ENCODE measurements at regions not wholly inside any gene's neighbourhood (a gene's known extent, or its start where the extent isn't known, plus 50 kb on each side); places are given as distances from the start of the nearest gene placed in this dataset.

DNA sequence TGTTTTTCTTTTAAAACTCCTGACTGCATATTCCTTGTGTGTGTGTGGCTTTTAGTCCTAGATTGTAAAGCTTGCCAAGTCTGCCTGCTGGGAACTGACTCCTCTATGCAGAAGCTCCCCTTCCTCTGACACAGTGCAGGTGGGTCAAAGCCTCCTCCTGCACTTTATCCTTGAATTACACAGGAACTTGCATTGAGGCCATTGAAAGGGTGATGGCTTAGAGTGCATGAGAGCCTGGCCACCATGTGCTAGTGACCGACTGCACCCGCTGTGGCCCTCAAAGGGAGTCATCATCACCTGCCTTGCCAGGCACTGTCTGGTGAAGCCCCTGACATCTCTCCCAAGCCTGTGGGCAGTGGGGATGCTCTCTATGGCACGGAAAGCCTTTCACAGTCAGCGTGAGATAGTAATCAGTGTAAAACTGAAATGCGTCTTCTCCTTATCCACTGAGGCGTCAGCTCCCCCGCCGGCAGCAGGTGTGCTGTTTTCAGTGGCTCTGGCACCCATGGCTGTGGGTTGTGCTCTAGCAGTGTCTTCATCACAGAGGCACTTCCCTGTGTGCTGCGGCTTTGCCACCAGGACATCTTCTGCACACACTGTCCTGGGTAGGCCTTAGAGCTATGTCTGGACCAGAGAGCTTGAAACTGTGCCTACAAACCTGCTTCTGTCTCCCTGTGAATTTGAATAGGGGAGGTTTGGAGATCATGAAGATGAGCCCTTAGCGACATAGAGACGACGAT is 87.9 kb downstream of the THBS2 start:
- no peak for ATAC-seq

DNA sequence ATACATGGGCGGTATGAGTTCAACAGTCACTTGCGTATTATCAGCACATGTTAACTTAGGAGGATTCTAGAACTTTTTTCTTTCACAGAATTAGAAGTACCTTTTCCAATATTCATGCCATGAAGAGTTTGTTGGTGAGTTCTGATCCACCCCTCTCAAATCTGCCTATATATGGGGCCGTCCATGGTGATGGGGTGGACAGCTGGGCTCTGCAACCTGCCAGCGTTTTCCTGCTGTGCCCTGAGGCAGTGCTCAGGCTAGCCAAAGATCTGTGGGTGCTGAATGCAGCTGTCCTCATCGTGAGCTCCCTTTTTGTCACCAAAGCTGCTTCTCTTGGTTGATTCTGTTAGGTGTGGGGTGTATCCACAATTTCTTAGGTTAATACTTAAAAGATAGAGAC is 88.7 kb downstream of the THBS2 start:
- no peak for ATAC-seq

DNA sequence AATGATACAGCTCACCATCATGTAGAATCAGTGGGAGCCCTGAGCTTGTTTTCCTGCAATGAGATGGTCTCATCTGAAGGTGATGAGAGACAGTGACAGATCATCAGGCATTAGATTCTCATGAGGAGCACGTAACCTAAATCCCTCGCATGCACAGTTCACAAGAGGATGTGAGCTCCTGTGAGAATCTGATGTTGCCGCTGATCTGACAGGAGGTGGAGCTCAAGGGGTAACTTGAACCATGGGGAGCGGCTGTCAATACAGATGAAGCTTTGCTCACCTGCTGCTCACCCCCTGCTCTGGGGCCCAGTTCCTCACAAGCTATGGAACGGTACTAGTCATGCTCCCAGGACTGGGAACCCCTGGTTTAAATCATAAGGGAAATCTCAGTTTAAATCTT is 89.2 kb downstream of the THBS2 start:
- no peak for ATAC-seq

DNA sequence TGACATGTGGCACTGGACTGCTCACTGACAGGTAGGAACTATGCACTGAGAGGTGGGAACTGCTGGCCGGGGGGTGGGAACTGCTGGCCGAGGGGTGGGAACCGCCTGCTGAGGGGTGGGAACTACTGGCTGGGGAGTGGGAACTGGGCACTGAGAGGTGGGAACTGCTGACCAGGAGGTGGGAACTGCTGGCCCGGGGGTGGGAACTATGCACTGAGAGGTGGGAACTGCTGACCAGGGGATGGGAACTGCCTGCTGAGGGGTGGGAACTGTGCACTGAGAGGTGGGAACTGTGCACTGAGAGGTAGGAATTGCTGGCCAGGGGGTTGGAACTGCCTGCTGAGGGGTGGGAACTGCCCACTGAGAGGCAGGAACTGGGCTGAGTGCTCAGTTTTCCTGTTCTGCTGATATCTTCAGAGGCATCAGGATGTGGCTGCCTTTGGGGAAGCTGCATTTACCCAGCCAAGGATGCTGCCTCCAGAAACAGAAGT is 90.2 kb downstream of the THBS2 start:
- no peak for ATAC-seq

DNA sequence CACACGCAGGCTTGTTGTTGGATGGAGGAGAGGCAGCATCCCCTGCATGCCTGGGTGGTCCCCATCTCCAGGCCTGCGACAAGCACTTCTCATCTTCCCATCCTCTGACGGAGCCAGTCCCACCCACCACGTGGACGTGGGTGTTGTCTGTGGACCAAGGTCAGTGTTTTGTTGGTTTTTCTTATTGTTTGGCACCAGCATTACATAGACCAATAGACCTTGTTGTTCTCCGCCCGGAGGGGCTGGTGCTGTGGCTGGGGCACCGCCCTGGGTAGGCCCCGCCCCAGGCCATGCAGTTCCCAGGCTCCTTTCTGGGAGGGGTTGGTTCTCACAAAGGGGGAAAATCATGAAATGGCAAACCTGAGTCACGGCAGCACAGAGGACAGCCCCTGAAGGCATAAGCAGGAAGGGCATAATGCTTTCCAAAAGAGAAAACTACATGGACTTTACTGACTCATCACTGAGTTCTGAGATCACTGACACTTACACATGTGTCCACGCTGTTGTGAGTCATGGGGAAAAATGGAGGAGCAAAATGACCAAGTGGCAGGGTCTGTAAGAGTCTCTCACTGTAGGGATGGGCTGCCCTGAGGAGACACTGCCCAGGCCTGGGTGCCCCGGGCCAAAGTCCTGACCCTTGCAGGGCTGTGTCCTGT is 90.8 kb downstream of the THBS2 start:
- peak in 1 of 2 donors; percentile 27 for ATAC-seq

DNA sequence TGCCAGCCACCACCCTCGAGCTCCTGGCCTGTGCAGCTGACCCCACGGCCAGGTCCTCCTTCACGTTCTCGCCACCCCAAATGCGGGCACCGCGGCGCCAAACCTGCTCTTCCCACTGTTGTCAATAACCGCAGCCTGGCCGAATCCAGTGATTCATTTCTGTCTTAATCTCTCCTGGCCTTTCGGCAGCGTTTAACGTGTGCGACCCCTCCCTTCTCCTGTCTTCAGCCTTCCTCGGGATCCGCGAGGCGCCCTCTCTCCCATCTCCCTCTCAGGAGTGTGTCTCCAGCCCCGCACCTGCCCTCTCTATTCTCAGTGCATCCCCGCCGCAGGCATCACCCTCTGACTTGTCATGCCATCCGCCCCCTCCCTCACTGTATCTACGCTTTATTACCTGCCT is 91.4 kb downstream of the THBS2 start:
- ATAC-seq: no peak

DNA sequence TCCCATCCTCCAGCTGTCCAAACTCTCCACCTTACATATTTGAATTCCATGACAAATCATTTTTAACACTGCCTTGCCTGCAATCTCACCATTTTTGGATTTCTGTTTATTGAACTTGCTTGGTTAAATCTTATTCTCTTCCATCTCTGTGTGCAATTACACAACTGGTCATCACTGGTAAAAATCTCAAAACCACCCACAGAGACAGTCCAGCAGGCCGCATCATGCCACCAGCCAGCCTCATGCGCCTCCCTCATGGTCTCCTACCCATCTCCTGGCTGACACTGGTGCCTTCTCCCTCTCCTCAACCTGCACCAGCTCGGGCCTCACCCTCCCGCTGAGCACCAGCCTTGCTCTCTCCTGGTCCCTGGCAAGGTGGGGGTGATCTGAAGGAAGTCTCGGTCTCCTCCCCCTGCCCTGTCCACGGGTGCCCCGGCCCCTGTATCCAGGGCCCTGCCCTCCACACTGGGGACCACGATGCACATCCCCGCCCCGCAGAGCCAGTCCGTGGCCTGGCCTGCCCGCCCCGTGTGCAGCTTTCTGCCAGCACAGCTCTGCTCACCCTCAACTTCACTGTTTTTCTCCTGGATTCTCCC is 92.0 kb downstream of the THBS2 start:
- no peak for ATAC-seq

DNA sequence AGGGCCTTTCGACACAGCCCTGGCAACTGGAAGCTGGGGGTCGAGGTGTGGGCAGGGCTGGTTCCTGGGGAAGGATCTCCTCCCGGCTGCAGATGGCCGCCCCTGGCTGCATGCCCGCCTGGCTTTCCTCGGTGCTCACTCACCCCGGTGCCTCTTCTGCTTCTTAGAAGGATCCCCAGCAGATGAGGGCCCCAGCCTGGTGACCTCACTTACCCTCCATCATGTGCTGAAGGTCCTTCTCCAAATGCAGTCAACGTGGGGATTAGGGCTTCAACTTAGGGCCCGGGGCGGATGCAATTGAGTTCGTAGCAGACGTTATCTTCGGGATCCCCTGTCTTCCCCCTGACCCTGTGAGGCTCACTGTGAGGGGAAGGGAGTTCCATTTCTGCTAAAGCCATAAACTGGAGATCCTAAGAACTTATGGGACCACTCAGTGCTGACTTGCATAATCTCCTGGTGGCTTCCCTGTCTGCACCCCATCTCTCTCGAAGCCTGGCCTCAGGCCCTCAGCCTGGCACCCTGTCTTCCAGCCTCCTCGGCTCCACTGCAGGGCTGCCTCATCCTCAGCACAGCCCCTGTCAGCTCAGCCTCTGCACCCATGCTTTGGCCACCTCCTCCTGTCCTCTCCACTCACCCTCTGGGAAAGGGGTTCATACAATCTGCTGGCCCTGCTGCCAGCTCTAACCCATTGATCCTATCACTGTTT is 92.6 kb downstream of the THBS2 start:
- no peak for ATAC-seq

DNA sequence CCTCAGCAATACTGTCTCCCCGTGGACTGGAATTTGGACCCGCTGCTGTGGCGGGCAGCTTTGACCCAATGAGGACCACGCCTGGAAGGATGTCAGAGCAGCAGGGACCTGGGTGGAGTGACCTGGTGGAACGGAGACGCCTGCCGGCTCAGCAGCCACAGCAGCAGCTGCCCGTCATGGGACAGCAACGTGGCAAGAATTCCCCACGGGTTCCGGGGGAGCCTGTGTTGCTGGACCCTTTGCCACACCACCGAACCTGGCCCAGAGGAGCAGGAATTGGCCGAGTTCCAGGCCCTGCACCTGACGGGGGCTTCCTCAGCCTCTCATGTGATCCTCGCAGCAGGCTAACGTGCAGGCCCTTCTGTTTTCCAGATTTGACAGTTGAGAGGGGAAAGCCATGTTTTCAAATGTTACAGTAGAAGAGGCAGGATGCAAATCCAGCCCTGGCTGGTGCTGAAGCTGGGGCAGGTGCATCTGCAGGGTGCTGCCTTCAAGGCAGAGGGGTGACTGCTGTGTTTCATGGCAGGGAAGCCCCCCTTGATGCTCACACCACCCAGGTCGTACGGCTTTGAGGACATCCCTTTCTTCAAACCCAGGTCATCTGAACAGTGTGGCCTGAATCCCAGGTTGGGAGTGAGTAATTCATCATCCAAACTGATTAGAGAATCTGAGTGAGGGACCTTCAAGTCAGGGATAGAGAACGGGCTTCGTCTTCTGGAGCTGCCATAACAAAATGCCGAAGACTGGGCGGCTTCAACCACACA is 93.4 kb downstream of the THBS2 start:
- ATAC-seq: no peak

DNA sequence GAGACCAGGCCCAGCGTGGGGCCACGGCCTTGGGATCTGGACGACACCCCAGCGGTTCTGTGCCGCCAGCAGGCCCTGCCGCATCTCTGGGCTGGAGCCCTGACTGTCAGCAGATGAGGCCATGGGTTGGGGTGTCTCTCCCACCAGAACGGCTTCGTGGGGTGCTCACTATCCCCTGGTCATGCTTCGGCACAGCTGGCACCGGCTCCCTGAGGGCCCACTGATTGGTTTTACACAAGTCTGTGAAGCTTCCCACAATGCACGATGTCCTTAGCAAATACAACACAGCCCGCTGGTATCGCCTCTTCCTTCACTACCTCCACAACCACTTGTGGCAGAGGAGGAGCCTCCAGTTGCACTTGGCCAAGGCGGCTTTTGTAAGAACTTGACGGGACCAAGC is 94.3 kb downstream of the THBS2 start:
- ATAC-seq: no peak

DNA sequence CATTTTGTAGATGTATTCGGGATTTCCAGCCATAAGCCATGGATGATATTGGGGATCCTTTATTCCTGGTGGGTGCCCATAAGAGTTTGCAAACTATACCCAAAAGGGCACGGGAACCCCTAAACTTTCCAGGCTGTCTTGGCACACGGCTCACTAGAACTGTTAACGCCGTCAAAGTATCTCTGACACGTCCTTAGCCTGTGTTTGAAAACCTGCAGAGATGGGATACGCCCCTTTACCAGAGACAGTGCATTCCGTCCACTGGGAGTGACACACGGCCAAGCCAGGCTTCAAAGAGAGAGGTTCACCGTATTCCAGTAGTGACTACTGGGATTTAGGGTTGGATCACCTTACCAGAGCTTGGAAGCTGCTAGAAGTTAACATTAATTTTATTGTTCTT is 95.0 kb downstream of the THBS2 start:
- no peak for ATAC-seq

DNA sequence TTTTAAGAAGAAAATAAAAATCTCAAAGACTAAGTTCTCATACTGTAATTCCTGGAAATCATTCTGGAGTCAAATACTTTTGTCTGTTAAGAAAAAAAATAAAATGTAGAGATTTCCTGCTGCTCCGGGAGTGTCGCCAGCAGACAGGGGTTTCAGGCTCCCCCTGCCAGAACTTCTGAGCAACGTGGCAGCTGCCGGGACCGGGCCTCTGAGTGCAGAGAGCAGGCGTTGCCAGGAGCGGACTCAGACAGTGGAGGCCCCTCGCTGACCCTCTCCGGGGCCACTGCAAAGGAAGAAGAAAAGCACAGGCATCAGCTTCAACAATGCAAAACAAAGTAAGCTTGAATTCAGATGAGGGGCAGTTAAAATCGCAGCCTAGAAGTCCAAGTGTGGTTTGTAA is 95.5 kb downstream of the THBS2 start:
- no peak for ATAC-seq

DNA sequence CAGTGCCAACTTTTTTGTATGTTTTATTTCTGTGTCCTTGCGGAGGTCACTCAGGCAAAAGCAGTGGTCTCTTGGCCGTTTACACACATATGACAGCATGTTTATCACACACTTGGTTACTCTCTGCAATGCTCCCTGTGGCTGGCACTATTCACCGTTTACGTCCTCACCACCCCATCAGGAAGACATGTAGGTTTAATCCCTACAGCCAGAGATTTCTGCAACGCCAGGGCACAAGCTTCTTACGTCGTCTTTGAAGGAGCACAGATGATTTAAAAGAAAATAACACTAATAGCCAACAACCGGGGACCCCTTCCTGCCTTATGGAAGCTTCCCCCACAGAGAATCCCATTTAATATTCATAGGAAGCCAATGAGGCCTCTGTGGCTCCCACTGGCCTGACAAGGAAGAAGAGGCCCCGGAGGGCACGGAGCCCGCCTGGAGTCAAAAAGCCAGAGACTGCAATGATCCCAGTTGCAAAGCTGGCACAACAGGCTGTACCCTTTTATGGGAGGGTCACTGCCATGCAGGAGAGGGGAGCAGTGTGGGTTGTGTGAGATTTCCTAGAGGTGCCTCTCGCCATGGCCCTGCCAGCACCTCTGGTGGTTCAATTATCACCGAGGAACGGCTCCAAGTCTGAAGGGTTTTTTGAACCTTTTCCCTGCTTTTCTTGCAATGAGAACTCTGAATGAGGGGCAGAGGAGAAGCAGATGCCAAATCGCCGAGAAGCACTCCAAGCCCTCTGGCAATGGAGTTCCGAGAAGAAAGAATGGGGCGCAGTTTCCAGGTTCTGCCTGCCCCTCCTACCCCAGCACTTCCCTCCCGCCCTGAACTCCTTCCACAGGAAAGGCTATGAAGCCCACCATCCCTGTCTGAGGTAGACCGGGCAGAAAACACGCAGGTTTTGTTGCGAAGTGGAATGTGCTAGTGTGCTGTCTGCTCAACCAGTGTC is 96.2 kb downstream of the THBS2 start:
- no peak for ATAC-seq

DNA sequence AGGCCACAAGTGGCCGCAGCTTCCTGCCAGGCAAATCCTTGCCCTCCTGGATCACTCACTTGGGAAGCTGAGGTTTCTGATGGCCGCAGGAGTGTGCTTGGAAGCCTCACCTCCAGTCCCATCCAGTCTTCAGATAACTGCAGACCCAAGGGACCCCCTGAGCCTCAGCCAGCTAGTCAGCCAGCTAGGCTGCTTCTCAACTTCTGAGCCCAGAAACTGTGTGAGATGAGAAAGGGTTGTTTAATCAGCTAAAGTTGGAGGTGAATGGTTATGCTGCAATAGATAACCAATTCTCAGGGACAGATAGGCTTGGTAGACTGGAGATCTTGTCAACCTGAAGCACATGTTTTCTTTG is 96.9 kb downstream of the THBS2 start:
- ATAC-seq: no peak

DNA sequence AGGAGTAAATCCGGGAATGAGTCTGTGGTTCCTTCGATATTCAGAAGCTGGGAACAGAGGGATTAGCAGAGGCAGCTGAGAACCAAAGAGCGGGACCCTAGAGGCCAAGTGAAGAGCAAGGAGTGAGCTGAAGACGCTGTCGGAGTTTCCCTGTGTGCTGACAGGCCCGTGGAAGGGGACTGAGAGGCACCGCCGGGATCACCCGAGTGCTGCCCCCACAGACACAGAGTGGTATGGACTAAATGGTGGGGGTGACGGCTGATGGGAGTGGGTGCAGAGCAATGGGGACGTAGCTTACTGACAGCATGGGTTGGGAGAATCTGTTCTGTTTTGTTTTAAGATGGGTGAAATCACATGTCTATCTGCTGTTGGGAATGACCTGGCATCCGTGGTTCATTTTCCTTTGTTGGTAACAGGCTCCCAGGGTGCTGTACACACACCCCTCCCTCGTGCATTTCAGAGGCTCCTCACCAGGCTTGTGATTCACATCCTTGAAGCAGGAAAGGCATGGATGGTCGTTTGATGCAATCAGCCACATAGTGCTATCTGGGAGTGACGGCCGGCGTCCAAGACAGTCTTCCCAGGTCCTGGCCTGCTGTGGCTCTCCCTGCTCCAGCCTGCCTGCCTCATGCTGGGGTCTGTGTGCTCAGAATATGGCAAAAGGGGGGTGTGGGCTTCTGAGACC is 97.4 kb downstream of the THBS2 start:
- ATAC-seq: no peak

DNA sequence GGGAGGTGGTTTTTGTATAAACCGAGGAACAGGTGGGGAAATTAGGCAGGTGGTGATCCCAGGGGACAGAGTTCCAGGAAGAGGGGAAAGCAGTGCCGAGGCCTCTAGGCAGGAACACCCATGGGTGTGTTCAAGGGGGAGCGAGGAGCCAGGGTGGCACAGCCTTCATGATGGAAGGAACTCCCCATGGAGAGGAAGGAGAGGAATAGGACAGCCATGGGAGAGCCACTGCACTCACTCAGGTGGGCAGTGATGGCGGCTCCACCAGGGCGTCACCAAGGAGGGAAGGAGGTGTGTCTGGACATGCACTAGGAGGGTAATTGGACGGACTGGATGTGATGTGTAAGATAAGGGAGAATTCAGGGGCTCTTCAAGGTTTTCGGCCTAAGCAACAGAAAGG is 98.2 kb downstream of the THBS2 start:
- no peak for ATAC-seq

DNA sequence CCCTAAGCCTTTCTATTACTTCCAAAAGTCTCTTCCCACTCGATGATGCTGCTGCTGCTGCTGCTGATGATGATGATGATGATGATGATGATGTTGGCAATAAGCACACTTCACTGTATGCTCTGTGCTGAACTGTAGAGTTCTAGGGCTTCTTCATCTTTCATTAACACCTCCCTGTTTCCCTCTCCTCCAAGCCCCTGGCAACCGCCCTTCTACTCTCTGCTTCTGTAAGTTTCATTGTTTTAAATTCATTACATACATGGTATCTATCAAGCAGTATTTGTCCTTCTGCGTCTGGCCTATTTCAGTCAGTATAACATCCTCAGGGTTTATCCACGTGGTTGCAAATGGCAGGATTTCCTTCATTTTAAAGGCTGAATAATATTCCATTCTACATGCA is 100.2 kb downstream of the THBS2 start:
- no peak for ATAC-seq

DNA sequence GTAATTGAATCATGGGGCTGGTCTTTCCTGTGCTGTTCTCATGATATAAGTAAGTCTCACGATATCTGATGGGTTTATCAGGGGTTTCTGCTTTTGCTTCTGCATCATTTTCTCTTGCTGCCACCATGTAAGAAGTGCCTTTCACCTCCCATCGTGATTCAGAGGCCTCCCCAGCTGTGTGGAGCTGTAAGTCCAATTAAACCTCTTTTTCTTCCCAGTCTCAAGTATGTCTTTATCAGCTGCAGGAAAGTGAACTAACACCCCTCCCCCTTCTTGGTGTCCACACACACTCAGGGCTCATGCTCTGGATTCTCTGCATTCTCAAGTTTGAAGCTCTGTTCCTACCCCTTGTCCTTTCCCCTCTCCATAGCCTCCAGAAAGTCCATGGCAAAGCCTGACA is 107.1 kb downstream of the THBS2 start:
- ATAC-seq: no peak

DNA sequence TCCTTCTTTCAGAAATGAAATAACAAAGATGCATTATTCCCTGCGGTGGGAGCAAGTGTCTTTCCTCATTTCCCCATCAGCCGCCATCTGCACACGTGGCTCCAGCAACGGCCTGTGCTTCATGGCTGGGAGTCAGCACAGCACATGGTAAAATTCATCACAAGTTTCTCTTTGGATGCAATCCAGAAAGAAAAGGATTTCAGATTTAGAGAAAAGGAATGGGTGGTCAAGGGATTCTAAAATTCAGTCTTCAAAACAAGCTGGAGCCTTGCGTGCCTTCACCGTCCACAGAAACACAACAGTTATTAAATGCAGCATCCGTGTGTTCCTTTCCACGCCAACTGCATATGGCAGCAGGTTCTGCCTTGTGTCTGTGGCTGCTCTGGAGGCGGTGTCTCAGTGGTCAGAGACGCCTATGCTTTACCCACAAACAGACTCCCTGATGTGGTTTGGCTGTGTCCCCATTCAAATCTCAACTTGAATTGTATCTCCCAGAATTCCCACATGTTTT is 107.6 kb downstream of the THBS2 start:
- ATAC-seq: no peak

DNA sequence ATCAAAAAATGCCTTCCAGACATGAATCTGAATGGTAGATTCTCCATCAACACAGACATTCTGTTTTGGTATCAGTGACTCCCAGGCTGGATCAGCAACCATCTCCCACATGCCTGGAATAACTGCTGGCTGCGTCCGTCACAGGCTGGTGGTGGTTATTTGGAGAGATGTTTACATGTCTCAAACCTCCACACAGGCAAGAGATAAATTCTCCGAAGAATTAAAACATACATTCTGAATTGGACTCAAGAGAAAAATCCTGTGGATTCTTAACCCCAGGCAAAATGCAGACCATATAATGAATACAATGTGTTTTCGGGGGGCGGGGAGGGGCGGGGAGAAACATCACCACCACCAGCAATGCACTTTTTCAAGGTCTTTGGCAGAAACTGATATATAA is 108.2 kb downstream of the THBS2 start:
- ATAC-seq: no peak

DNA sequence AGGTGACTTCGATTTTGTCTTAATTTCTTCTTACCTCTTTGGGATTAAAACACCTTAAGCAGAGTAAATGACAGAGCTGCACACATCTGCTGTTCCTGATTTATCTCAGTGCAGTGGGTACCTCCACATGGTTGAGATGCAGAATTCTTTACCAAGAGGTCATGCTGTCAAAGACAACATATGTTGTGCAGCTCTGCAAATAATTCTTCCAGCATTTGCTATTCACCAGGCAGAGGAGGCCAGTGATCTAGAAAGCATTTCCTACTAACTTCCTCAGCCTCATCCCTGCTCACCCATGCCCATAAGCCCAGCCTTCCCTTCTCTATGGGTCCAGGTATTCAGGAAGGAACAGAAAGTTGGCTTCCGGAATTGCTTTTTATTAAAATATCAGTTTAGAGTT is 109.3 kb downstream of the THBS2 start:
- ATAC-seq: no peak

Measured in activated CD4-positive, CD25-positive, alpha-beta regulatory T cell treated with anti-CD3 and anti-CD28 coated beads, Interleukin-2, amount 50 U/mL, for 24 hours (primary cell).